GM23248 (cell line): ENCODE measurements at regions not wholly inside any gene's neighbourhood (a gene's known extent, or its start where the extent isn't known, plus 50 kb on each side); places are given as distances from the start of the nearest gene placed in this dataset.

ENCODE experiments used
- EZH2 ChIP-seq: fragments of 200-600 bp; sonication (generic); IDR thresholded peaks from 2 replicates; pipeline ENCODE4 v1.6.1; 2018; ENCODE audit warnings: antibody characterized with exemption, mild to moderate bottlenecking; ENCODE audit not compliant: insufficient read depth, poor library complexity, severe bottlenecking
- EZH2phosphoT487 ChIP-seq: fragments of 200-600 bp; sonication (generic); IDR thresholded peaks from 2 replicates; pipeline ENCODE4 v1.6.1; 2018; ENCODE audit warnings: antibody characterized with exemption, moderate library complexity, mild to moderate bottlenecking, low read depth; ENCODE audit not compliant: insufficient read depth

DNA sequence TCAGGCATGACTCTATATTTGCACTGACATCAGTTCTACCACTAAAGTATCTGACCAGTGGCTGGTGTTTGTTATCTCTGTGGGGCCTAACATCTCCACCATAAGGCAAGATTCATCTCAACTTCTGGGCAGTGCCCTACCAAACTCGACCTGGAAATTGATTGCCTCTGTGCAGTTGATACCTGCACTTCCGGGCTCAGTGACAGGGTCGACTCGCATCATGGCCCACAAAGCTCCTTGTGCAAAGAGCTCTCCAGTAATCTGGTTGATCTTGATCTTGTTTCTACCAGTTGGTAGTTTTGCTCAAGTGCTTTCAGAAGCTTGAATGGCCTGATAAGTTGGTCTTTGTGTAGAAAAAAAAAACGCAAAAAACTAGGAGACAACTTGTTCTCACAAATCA is 501.1 kb upstream of the JAG1 start:
- TF ChIP-seq EZH2 = no peak
- no peak for TF ChIP-seq EZH2phosphoT487
